Activated CD8-positive, alpha-beta memory T cell treated with anti-CD3 and anti-CD28 coated beads, Interleukin-2, amount 50 U/mL, for 48 hours (primary cell): ENCODE measurements at regions not wholly inside any gene's neighbourhood (a gene's known extent, or its start where the extent isn't known, plus 50 kb on each side); places are given as distances from the start of the nearest gene placed in this dataset.

Experiments
- DNase-seq: peaks from one replicate; pipeline ENCODE4 v3.0.0-alpha.2; 2020

GRCh38 chr2:508121-508520, 169.1 kb downstream of the TMEM18 start:
- DNase-seq, result no peak

GRCh38 chr2:506866-507265, 170.3 kb downstream of the TMEM18 start:
- no peak for DNase-seq

- DNase-seq, result no peak
Observed at GRCh38 chr2:506451-506850, 170.8 kb downstream of the TMEM18 start.

- no peak for DNase-seq
Observed at GRCh38 chr2:505941-506340, 171.3 kb downstream of the TMEM18 start.

- DNase-seq, result no peak
Observed at GRCh38 chr2:503288-503999, 173.8 kb downstream of the TMEM18 start.

GRCh38 chr2:502831-503230, 174.4 kb downstream of the TMEM18 start:
- DNase-seq, result no peak

- DNase-seq, result no peak
Observed at GRCh38 chr2:501667-502066, 175.5 kb downstream of the TMEM18 start.

- no peak for DNase-seq
Observed at GRCh38 chr2:501130-501529, 176.1 kb downstream of the TMEM18 start.

- DNase-seq, result no peak
Observed at GRCh38 chr2:499726-500125, 177.5 kb downstream of the TMEM18 start.

GRCh38 chr2:498493-499178, 178.6 kb downstream of the TMEM18 start:
- no peak for DNase-seq

GRCh38 chr2:497770-498492, 179.3 kb downstream of the TMEM18 start:
- DNase-seq, result no peak

GRCh38 chr2:496729-497128, 180.5 kb downstream of the TMEM18 start:
- DNase-seq, result no peak

- no peak for DNase-seq
Observed at GRCh38 chr2:495745-496275, 181.4 kb downstream of the TMEM18 start.

- no peak for DNase-seq
Observed at GRCh38 chr2:494853-495252, 182.4 kb downstream of the TMEM18 start.

- DNase-seq, result no peak
Observed at GRCh38 chr2:493228-493627, 184.0 kb downstream of the TMEM18 start.

GRCh38 chr2:492178-492577, 185.0 kb downstream of the TMEM18 start:
- DNase-seq, result no peak

GRCh38 chr2:489838-490237, 187.4 kb downstream of the TMEM18 start:
- DNase-seq, result no peak

- DNase-seq, result no peak
Observed at GRCh38 chr2:489084-489483, 188.1 kb downstream of the TMEM18 start.

GRCh38 chr2:487186-488079, 189.8 kb downstream of the TMEM18 start:
- no peak for DNase-seq

- no peak for DNase-seq
Observed at GRCh38 chr2:486371-486770, 190.8 kb downstream of the TMEM18 start.

GRCh38 chr2:481388-481787, 193.5 kb upstream of the ALKAL2 start:
- no peak for DNase-seq

- DNase-seq, result no peak
Observed at GRCh38 chr2:479490-480176, 191.7 kb upstream of the ALKAL2 start.
